ENCODE measurements at regions not wholly inside any gene's neighbourhood (a gene's known extent, or its start where the extent isn't known, plus 50 kb on each side); places are given as distances from the start of the nearest gene placed in this dataset.
"Not testable (repeated sequence)": the region's sequence is repeated elsewhere in the genome, so short reads cannot be mapped to it uniquely, and the experiment has no call there.

- no peak for DNase-seq (ENCODE audit: low spot score)
- in situ Hi-C loops (cut with HindIII; ENCODE audit: low sequenced_read_pairs): no loop called here
These were observed 647.5 kb downstream of the UTRN start for GRCh38 chr6:144932621-144933020.

- no peak for DNase-seq (ENCODE audit: low spot score)
- in situ Hi-C loops (cut with HindIII; ENCODE audit: low sequenced_read_pairs): no loop called here
These were observed 650.0 kb downstream of the UTRN start for GRCh38 chr6:144935181-144935580.

- DNase-seq (ENCODE audit: low spot score): no peak
- in situ Hi-C loops (cut with HindIII; ENCODE audit: low sequenced_read_pairs): no loop called here
These were observed 650.5 kb downstream of the UTRN start for GRCh38 chr6:144935661-144936060.

- in situ Hi-C loops (cut with HindIII; ENCODE audit: low sequenced_read_pairs): no loop called here
- no peak for DNase-seq (ENCODE audit: low spot score)
These were observed 651.6 kb downstream of the UTRN start for GRCh38 chr6:144936764-144937163.

- DNase-seq (ENCODE audit: low spot score): no peak
- in situ Hi-C loops (cut with HindIII; ENCODE audit: low sequenced_read_pairs): no loop called here
These were observed 654.8 kb downstream of the UTRN start for GRCh38 chr6:144939921-144940320.

GRCh38 chr6:144944106-144944505 is 659.0 kb downstream of the UTRN start:
- no peak for DNase-seq (ENCODE audit: low spot score)
- in situ Hi-C loops (cut with HindIII; ENCODE audit: low sequenced_read_pairs): no loop called here

- DNase-seq (ENCODE audit: low spot score): no peak
- in situ Hi-C loops (cut with HindIII; ENCODE audit: low sequenced_read_pairs): no loop called here
These were observed 662.4 kb downstream of the UTRN start for GRCh38 chr6:144947398-144947976.

GRCh38 chr6:144951730-144952437 is 666.7 kb downstream of the UTRN start:
- in situ Hi-C loops (cut with HindIII; ENCODE audit: low sequenced_read_pairs): no loop called here
- DNase-seq (ENCODE audit: low spot score): no peak

GRCh38 chr6:144952456-144953240 is 667.5 kb downstream of the UTRN start:
- in situ Hi-C loops (cut with HindIII; ENCODE audit: low sequenced_read_pairs): no loop called here
- DNase-seq (ENCODE audit: low spot score): no peak

GRCh38 chr6:144953552-144954240 is 668.6 kb downstream of the UTRN start:
- no peak for DNase-seq (ENCODE audit: low spot score)
- in situ Hi-C loops (cut with HindIII; ENCODE audit: low sequenced_read_pairs): no loop called here

- in situ Hi-C loops (cut with HindIII; ENCODE audit: low sequenced_read_pairs): no loop called here
- DNase-seq (ENCODE audit: low spot score): no peak
These were observed 669.1 kb downstream of the UTRN start for GRCh38 chr6:144954241-144954556.

- DNase-seq (ENCODE audit: low spot score): no peak
- in situ Hi-C loops (cut with HindIII; ENCODE audit: low sequenced_read_pairs): no loop called here
These were observed 670.3 kb downstream of the UTRN start for GRCh38 chr6:144955392-144955791.

- in situ Hi-C loops (cut with HindIII; ENCODE audit: low sequenced_read_pairs): no loop called here
- no peak for DNase-seq (ENCODE audit: low spot score)
These were observed 670.7 kb downstream of the UTRN start for GRCh38 chr6:144955859-144956258.

- DNase-seq (ENCODE audit: low spot score); in situ Hi-C loops (cut with HindIII; ENCODE audit: low sequenced_read_pairs): not testable (repeated sequence)
These were observed 671.6 kb downstream of the UTRN start for GRCh38 chr6:144956697-144957096.

- no peak for DNase-seq (ENCODE audit: low spot score)
- in situ Hi-C loops (cut with HindIII; ENCODE audit: low sequenced_read_pairs): no loop called here
These were observed 672.3 kb downstream of the UTRN start for GRCh38 chr6:144957236-144957937.

GRCh38 chr6:144969154-144969553 is 684.0 kb downstream of the UTRN start:
- in situ Hi-C loops (cut with HindIII; ENCODE audit: low sequenced_read_pairs): no loop called here

GRCh38 chr6:144969602-144970272 is 684.6 kb downstream of the UTRN start:
- in situ Hi-C loops (cut with HindIII; ENCODE audit: low sequenced_read_pairs): no loop called here
- no peak for DNase-seq (ENCODE audit: low spot score)

More at GRCh38 chr6:144969154-144969553, 684.0 kb downstream of the UTRN start:
- DNase-seq (ENCODE audit: low spot score): no peak

- DNase-seq (ENCODE audit: low spot score); in situ Hi-C loops (cut with HindIII; ENCODE audit: low sequenced_read_pairs): not testable (repeated sequence)
These were observed 692.2 kb downstream of the UTRN start for GRCh38 chr6:144977250-144977864.
